Neural progenitor cell (in vitro differentiated cells): ENCODE measurements at regions not wholly inside any gene's neighbourhood (a gene's known extent, or its start where the extent isn't known, plus 50 kb on each side); places are given as distances from the start of the nearest gene placed in this dataset.

Experiments
- DNase-seq: peaks from one replicate; pipeline ENCODE4 v3.0.0-alpha.2; 2016; ENCODE audit warnings: low spot score
- H2AFZ ChIP-seq: fragments of 200-600 bp; sonication (generic); replicated peaks from 2 replicates; pipeline ENCODE4 v1.6.1; 2016; ENCODE audit warnings: antibody characterized with exemption
- H3F3A ChIP-seq: fragments of 200-600 bp; sonication (generic); 2 replicates; pipeline ENCODE4 v1.6.1; 2016; ENCODE audit warnings: antibody characterized with exemption, low read depth
- H3K27ac ChIP-seq: fragments of 200-600 bp; sonication (generic); 2 replicates; pipeline ENCODE4 v1.5.1; 2016; ENCODE audit warnings: mild to moderate bottlenecking
- H3K27me3 ChIP-seq: fragments of 200-600 bp; sonication (generic); 2 replicates; pipeline ENCODE4 v1.6.1; 2016; ENCODE audit warnings: mild to moderate bottlenecking, moderate library complexity
- H3K36me3 ChIP-seq: fragments of 200-600 bp; sonication (generic); 2 replicates; pipeline ENCODE4 v1.5.1; 2016
- H3K4me1 ChIP-seq: fragments of 200-600 bp; sonication (generic); 2 replicates; pipeline ENCODE4 v1.6.1; 2016; ENCODE audit warnings: mixed run types
- H3K4me2 ChIP-seq: fragments of 200-600 bp; sonication (generic); 2 replicates; pipeline ENCODE4 v1.6.1; 2016
- H3K4me3 ChIP-seq: fragments of 200-600 bp; sonication (generic); 2 replicates; pipeline ENCODE4 v1.5.1; 2016
- H3K79me2 ChIP-seq: fragments of 200-600 bp; sonication (generic); 2 replicates; pipeline ENCODE4 v1.6.1; 2016; ENCODE audit warnings: low read depth
- H3K9ac ChIP-seq: fragments of 200-600 bp; sonication (generic); 2 replicates; pipeline ENCODE4 v1.6.1; 2016
- H3K9me3 ChIP-seq: fragments of 200-600 bp; sonication (generic); 2 replicates; pipeline ENCODE4 v1.5.1; 2016; ENCODE audit warnings: low read depth
- H4K20me1 ChIP-seq: fragments of 200-600 bp; sonication (generic); 2 replicates; pipeline ENCODE4 v1.6.1; 2016; ENCODE audit warnings: low read depth
- H3K27ac Mint-ChIP-seq: 3 replicates; pipeline ENCODE4 v1.8.0; 2021; ENCODE audit warnings: mixed read lengths
- H3K27me3 Mint-ChIP-seq: 2 replicates; pipeline ENCODE4 v1.8.0; 2022; ENCODE audit warnings: low read depth, mild to moderate bottlenecking, inconsistent platforms, moderate library complexity, mixed read lengths; ENCODE audit not compliant: insufficient read depth
- H3K36me3 Mint-ChIP-seq: 3 replicates; pipeline ENCODE4 v1.8.0; 2021; ENCODE audit warnings: mixed read lengths
- H3K4me1 Mint-ChIP-seq: 3 replicates; pipeline ENCODE4 v1.8.0; 2021; ENCODE audit warnings: mixed read lengths
- H3K4me3 Mint-ChIP-seq: 3 replicates; pipeline ENCODE4 v1.8.0; 2021; ENCODE audit warnings: mild to moderate bottlenecking, moderate library complexity, mixed read lengths
- H3K9me3 Mint-ChIP-seq: 3 replicates; pipeline ENCODE4 v1.8.0; 2020; ENCODE audit warnings: mixed read lengths
- EZH2 ChIP-seq: fragments of 200-600 bp; sonication (generic); IDR thresholded peaks from 2 replicates; pipeline ENCODE4 v1.6.1; 2017; ENCODE audit warnings: antibody characterized with exemption, mild to moderate bottlenecking, moderate library complexity
- EZH2phosphoT487 ChIP-seq: fragments of 200-600 bp; sonication (generic); IDR thresholded peaks from 2 replicates; pipeline ENCODE4 v1.6.1; 2017; ENCODE audit warnings: antibody characterized with exemption
- TF ChIP-seq, protein P1 (sequence below): fragments of 200-600 bp; sonication (generic); IDR thresholded peaks from 2 replicates; pipeline ENCODE4 v1.5.1; 2017; ENCODE audit warnings: antibody characterized with exemption, mild to moderate bottlenecking

DNA sequence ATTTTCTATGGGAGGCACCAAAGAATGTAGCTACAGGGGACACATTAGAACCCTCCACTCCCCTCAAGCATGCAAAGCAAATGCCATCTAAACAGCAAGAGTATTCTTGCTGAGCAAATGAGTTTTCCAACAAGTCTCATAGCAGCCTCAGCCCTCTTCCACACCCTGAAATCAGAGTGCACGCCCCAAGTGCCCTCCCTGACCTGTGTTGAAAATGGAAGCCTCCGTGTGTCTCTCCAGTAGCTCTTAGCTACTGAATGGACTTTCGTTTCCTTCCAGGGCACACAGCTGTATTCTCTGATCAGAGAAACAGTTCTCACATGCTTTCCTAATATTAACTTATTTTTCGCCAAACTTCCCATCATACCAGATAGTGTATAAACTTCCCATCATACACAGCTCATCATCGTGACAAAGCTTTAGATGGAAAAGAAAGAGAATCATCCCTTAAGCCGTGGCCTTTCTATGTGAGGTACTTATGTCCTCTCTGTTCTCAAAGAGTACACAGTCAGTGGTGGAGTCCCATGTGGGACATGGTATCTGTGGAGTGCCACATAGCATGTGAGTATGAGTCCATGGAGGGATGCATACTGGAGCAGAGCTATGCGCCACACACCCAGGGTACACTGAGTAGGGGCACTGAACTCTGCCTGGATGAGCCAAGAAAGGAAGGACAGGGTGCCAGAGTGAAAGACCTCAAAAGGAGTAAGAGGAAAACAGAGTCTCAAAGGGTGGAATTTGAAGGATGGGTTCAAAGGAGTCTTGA is 434.5 kb downstream of the MCTP2 start:
- Histone ChIP-seq H3K27ac (no peak overlapping the region), H3K9me3 (no peaks in the 10 kb centered on the region), H3F3A (peaks cover 2% of the 10 kb centered on the region), H3K27me3 (no peaks in the 10 kb centered on the region), H2AFZ (no peak overlapping the region), H3K36me3 (no peaks in the 10 kb centered on the region), H3K4me3 (no peak overlapping the region), H3K79me2 (no peaks in the 10 kb centered on the region), H3K9ac (no peak overlapping the region), H3K4me1 (peaks cover 3% of the 10 kb centered on the region), H3K4me2 (no peak overlapping the region), H4K20me1 (no peaks in the 10 kb centered on the region)
- Mint-ChIP-seq H3K4me1 (peaks cover 4% of the 10 kb centered on the region), H3K9me3 (peaks cover 2% of the 10 kb centered on the region), H3K36me3 (no peaks in the 10 kb centered on the region), H3K4me3 (no peak overlapping the region), H3K27me3 (peaks cover 6% of the 10 kb centered on the region), H3K27ac (no peak overlapping the region)
- TF ChIP-seq EZH2phosphoT487 = no peak
- TF ChIP-seq EZH2 = no peak
- TF ChIP-seq, protein P1, sequence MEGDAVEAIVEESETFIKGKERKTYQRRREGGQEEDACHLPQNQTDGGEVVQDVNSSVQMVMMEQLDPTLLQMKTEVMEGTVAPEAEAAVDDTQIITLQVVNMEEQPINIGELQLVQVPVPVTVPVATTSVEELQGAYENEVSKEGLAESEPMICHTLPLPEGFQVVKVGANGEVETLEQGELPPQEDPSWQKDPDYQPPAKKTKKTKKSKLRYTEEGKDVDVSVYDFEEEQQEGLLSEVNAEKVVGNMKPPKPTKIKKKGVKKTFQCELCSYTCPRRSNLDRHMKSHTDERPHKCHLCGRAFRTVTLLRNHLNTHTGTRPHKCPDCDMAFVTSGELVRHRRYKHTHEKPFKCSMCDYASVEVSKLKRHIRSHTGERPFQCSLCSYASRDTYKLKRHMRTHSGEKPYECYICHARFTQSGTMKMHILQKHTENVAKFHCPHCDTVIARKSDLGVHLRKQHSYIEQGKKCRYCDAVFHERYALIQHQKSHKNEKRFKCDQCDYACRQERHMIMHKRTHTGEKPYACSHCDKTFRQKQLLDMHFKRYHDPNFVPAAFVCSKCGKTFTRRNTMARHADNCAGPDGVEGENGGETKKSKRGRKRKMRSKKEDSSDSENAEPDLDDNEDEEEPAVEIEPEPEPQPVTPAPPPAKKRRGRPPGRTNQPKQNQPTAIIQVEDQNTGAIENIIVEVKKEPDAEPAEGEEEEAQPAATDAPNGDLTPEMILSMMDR = no peak
- DNase-seq = no peak

DNA sequence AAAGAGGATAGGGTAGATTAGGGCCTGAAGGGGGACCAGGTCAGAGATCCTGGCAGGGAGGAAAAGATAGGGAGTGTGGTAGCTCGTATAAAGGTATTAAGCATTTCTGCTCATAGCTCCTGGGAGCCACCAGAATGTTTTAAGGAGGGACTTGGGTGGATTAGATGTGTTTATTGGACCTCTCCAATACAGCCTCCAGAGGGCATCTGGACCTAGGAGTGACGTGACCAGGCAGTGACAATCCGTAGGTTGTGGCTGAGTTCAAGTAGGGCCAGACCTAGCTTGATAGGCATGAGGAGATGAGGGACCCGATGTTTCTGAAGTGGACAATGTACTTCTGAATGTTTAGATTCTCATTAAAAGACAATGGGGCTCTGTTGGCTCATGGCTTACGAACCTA is 435.2 kb downstream of the MCTP2 start:
- Histone ChIP-seq H3K4me1 (peaks cover 10% of the 10 kb centered on the region), H3K36me3 (no peaks in the 10 kb centered on the region), H3K79me2 (no peaks in the 10 kb centered on the region), H3F3A (peaks cover 9% of the 10 kb centered on the region), H4K20me1 (no peaks in the 10 kb centered on the region), H3K27ac (no peak overlapping the region), H2AFZ (no peak overlapping the region), H3K27me3 (no peaks in the 10 kb centered on the region), H3K4me3 (no peak overlapping the region), H3K9me3 (no peaks in the 10 kb centered on the region), H3K9ac (no peak overlapping the region), H3K4me2 (no peak overlapping the region)
- no peak overlapping the region for H3K27ac Mint-ChIP-seq
- no peak overlapping the region for H3K4me3 Mint-ChIP-seq
- H3K27me3 Mint-ChIP-seq = peaks cover 6% of the 10 kb centered on the region
- no peaks in the 10 kb centered on the region for H3K36me3 Mint-ChIP-seq
- TF ChIP-seq EZH2 (no peak), EZH2phosphoT487 (no peak)
- TF ChIP-seq, protein P1 = no peak
- peaks cover 10% of the 10 kb centered on the region for H3K4me1 Mint-ChIP-seq
- DNase-seq = no peak
- peaks cover 2% of the 10 kb centered on the region for H3K9me3 Mint-ChIP-seq

DNA sequence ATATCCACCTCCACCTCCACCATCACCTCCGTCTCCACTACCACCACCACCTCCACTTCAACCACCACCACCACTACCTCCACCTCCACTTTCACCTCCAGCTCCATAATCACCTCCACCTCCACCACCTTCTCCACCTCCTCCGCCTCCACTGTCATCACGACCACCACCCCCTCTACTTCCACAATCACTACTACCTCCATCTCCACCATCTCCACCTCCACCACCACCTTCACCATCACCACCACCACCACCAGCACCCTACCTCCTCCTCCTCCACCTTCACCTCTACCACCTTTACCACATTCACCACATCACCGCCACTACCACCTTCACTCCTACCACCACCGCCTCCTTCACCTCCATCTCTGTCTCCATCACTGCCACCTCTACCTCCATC is 435.7 kb downstream of the MCTP2 start:
- H3K27me3 Mint-ChIP-seq = peaks cover 6% of the 10 kb centered on the region
- no peaks in the 10 kb centered on the region for H3K36me3 ChIP-seq
- H3K27ac Mint-ChIP-seq = no peak overlapping the region
- no peaks in the 10 kb centered on the region for H3K79me2 ChIP-seq
- no peak overlapping the region for H2AFZ ChIP-seq
- no peak overlapping the region for H3K27ac ChIP-seq
- TF ChIP-seq, protein P1 = no peak
- TF ChIP-seq EZH2phosphoT487 (no peak), EZH2 (no peak)
- H3K9me3 Mint-ChIP-seq = peaks cover 2% of the 10 kb centered on the region
- no peaks in the 10 kb centered on the region for H3K27me3 ChIP-seq
- H3K9ac ChIP-seq = no peak overlapping the region
- H3K4me1 ChIP-seq = peaks cover 15% of the 10 kb centered on the region
- no peak for DNase-seq
- no peak overlapping the region for H3K4me2 ChIP-seq
- no peak overlapping the region for H3K4me3 Mint-ChIP-seq
- peaks cover 15% of the 10 kb centered on the region for H3K4me1 Mint-ChIP-seq
- H3K9me3 ChIP-seq = no peaks in the 10 kb centered on the region
- no peaks in the 10 kb centered on the region for H4K20me1 ChIP-seq
- H3F3A ChIP-seq = peaks cover 14% of the 10 kb centered on the region
- no peaks in the 10 kb centered on the region for H3K36me3 Mint-ChIP-seq
- H3K4me3 ChIP-seq = no peak overlapping the region
